ENCODE measurements at regions not wholly inside any gene's neighbourhood (a gene's known extent, or its start where the extent isn't known, plus 50 kb on each side); places are given as distances from the start of the nearest gene placed in this dataset.

GRCh38 chr7:46109437-46109836 is 188.4 kb upstream of the IGFBP3 start:
- TF ChIP-seq CTCF (conservative IDR thresholded peaks at IDR 0.05; ENCODE audit: low read depth, low read length) (no peak), MXI1 (IDR thresholded peaks at IDR 0.05; ENCODE audit: borderline replicate concordance, low read depth, low read length) (no peak), POLR2A (IDR thresholded peaks at IDR 0.05; ENCODE audit: low read depth, low read length) (no peak), CEBPB (IDR thresholded peaks at IDR 0.05; ENCODE audit: low read depth, low read length) (no peak), ELK1 (IDR thresholded peaks at IDR 0.05; ENCODE audit: borderline replicate concordance, low read depth, low read length) (no peak), BHLHE40 (IDR thresholded peaks at IDR 0.05; ENCODE audit: low read depth, low read length) (no peak), MAFK (IDR thresholded peaks at IDR 0.05; ENCODE audit: low read depth, low read length) (no peak), RFX5 (IDR thresholded peaks at IDR 0.05; ENCODE audit: low read depth, low read length) (no peak), SMC3 (IDR thresholded peaks at IDR 0.05; ENCODE audit: low read depth, low read length) (no peak), RCOR1 (IDR thresholded peaks at IDR 0.05; ENCODE audit: insufficient replicate concordance, low read length) (no peak), FOS (IDR thresholded peaks at IDR 0.05; ENCODE audit: low read depth, low read length) (no peak), USF2 (IDR thresholded peaks at IDR 0.05; ENCODE audit: low read depth, low read length) (no peak), MAZ (IDR thresholded peaks at IDR 0.05; ENCODE audit: borderline replicate concordance, low read depth, low read length) (no peak)

Measured in IMR-90 (cell line).